ENCODE measurements at regions not wholly inside any gene's neighbourhood (a gene's known extent, or its start where the extent isn't known, plus 50 kb on each side); places are given as distances from the start of the nearest gene placed in this dataset.
"Not testable (repeated sequence)": the region's sequence is repeated elsewhere in the genome, so short reads cannot be mapped to it uniquely, and the experiment has no call there.

DNA sequence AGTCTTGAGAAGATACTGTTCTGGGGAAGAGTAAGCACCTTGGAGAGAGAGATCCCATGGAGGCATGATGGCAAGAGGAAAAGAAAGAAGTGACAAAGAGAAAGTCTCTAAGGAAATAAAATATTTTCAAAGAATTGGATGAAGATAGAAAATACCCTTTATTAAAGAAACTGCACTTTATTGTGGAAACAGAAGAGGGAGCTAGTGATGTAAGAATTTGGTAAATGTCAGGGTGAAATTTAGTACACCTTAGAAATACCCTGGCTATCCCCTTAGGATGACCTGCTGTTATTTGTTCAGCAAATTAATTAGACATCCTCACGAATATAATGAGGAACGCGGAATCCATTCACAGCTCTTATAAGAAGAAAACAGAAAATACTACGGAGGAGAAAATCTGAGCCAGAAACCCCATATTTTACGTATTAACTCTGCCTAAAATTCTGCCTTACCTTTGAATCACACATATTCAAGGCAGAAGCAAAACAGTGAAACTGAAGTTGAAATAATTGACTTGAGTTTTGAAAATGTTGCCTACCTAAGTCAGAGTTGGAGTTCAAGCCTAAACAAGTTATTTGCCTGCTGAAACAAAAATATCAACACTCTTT, 90.7 kb downstream of the TFPI2 start:
- ChIA-PET CTCF (interaction anchor here (0.5 to 1.0 kb wide), 4 partner anchors 151 to 637 kb away, joined by 3 to 5 read pairs (median 4); no protein-coding TSS in a partner anchor), POLR2A (ENCODE audit: low non-redundant PET) (no interaction called here)
- TF ChIP-seq, protein P1, sequence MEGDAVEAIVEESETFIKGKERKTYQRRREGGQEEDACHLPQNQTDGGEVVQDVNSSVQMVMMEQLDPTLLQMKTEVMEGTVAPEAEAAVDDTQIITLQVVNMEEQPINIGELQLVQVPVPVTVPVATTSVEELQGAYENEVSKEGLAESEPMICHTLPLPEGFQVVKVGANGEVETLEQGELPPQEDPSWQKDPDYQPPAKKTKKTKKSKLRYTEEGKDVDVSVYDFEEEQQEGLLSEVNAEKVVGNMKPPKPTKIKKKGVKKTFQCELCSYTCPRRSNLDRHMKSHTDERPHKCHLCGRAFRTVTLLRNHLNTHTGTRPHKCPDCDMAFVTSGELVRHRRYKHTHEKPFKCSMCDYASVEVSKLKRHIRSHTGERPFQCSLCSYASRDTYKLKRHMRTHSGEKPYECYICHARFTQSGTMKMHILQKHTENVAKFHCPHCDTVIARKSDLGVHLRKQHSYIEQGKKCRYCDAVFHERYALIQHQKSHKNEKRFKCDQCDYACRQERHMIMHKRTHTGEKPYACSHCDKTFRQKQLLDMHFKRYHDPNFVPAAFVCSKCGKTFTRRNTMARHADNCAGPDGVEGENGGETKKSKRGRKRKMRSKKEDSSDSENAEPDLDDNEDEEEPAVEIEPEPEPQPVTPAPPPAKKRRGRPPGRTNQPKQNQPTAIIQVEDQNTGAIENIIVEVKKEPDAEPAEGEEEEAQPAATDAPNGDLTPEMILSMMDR (conservative IDR thresholded peaks at IDR 0.05; ENCODE audit: low read depth) = peak; percentile 68
- H3K27ac ChIP-seq = no peak overlapping the region
- DNase-seq (ENCODE audit: low spot score) = peak; percentile 32

GRCh38 chr7:93793084-93793697, 97.4 kb downstream of the TFPI2 start:
- CTCF ChIA-PET; H3K27ac ChIP-seq; DNase-seq (ENCODE audit: low spot score); POLR2A ChIA-PET (ENCODE audit: low non-redundant PET): not testable (repeated sequence)

DNA sequence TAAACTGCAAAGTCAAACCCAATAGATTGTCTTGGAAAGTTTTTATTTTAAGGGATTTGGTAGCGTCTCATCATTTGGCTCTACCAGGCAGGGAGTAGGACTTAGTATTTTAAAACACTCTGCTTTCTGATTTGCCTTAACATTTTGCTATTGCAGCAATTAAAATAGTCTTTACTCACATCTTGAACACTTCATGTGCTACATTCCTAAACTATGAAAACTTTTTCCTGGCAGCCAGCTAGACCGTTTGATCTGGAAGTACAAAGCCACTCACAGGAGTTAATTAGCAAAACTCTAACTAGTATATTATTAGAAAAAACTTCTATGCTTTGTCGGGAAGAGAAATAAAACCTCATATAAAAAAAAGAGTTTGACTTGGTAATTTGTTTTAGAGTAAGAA, 111.4 kb downstream of the TFPI2 start:
- no peak for DNase-seq (ENCODE audit: low spot score)
- ChIA-PET CTCF (no interaction called here), POLR2A (ENCODE audit: low non-redundant PET) (no interaction called here)
- TF ChIP-seq, protein P1 (conservative IDR thresholded peaks at IDR 0.05; ENCODE audit: low read depth) = no peak
- no peak overlapping the region for H3K27ac ChIP-seq

GRCh38 chr7:93778384-93778783, 112.2 kb downstream of the TFPI2 start:
- TF ChIP-seq, protein P1 (conservative IDR thresholded peaks at IDR 0.05; ENCODE audit: low read depth) = no peak
- no peak for DNase-seq (ENCODE audit: low spot score)
- ChIA-PET POLR2A (ENCODE audit: low non-redundant PET) (no interaction called here), CTCF (no interaction called here)
- H3K27ac ChIP-seq = no peak overlapping the region

DNA sequence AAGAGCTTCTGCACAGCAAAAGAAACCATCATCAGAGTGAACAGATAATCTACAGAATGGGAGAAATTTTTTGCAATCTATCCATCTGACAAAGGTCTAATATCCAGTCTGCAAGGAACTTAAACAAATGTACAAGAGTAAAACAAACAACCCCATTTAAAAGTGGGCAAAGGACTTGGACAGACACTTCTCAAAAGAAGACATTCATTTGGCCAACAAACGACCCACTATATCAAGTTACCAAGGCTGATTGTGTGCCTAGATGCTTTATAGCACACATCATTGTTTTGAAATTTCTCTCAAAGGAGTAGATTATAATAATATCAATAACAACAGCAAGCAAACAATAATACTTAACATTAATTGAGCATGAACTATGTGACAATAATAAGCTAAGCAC, 117.1 kb downstream of the TFPI2 start:
- ChIA-PET POLR2A (ENCODE audit: low non-redundant PET) (no interaction called here), CTCF (interaction anchor here (0.6 kb wide), 2 partner anchors 120 to 544 kb away, joined by 4 read pairs; no protein-coding TSS in a partner anchor)
- no peak for DNase-seq (ENCODE audit: low spot score)
- TF ChIP-seq, protein P1 (conservative IDR thresholded peaks at IDR 0.05; ENCODE audit: low read depth) = no peak
- H3K27ac ChIP-seq = no peak overlapping the region

- no peak for DNase-seq (ENCODE audit: low spot score)
- TF ChIP-seq, protein P1 (conservative IDR thresholded peaks at IDR 0.05; ENCODE audit: low read depth) = no peak
- POLR2A ChIA-PET (ENCODE audit: low non-redundant PET) = no interaction called here
- CTCF ChIA-PET = no interaction called here
- no peak overlapping the region for H3K27ac ChIP-seq
These were observed 125.1 kb downstream of the TFPI2 start for GRCh38 chr7:93765475-93765874.

DNA sequence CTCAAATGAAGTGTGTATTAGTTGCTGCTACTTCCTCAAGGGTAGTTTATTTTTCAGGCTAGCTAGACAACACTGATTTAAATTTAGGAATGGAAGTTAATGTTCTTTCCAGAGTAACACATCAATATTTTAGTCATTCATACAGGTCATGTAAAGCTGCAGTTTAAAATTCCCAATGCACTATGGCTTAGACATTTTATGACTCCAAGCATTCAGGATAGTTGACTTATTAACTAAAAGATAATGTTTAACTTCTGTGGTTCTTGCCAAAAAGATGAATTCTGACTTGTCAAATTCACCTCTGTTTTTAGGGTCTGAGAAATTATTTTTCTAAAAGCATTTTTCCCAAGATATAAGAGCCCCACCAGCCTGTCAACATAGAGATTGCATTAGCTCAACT, 131.9 kb downstream of the TFPI2 start:
- TF ChIP-seq, protein P1 (conservative IDR thresholded peaks at IDR 0.05; ENCODE audit: low read depth) = no peak
- no peak for DNase-seq (ENCODE audit: low spot score)
- ChIA-PET CTCF (interaction anchor here (0.7 kb wide), 1 partner anchor 651 kb away, joined by 3 read pairs; no protein-coding TSS in a partner anchor), POLR2A (ENCODE audit: low non-redundant PET) (no interaction called here)
- no peak overlapping the region for H3K27ac ChIP-seq
